Body of pancreas (tissue), 4 donors: ENCODE measurements at regions not wholly inside any gene's neighbourhood (a gene's known extent, or its start where the extent isn't known, plus 50 kb on each side); places are given as distances from the start of the nearest gene placed in this dataset.

Experiments used
- ATAC-seq: fragments of 150-250 bp; one replicate; pipeline ENCODE4 v1.9.1; 2016
- DNase-seq, 4 donors: peaks; one replicate each; pipeline ENCODE4 v3.0.0-alpha.2; 2019
- H3K27ac ChIP-seq, 4 donors: fragments of 200-600 bp; sonication (generic); 1 replicate in 3 of 4; 2 replicates in 1 of 4; pipeline versions ENCODE4 v1.5.1 to v1.6.1; 2016 to 2019; ENCODE audit warnings: mild to moderate bottlenecking in 1 of 4, mixed read lengths in 1 of 4, moderate library complexity in 1 of 4
- H3K27me3 ChIP-seq, 2 donors: fragments of 200-600 bp; sonication (generic); one replicate each; pipeline ENCODE4 v1.6.0; 2016; ENCODE audit warnings: mild to moderate bottlenecking in 1 of 2
- H3K36me3 ChIP-seq, 2 donors: fragments of 200-600 bp; sonication (generic); replicated peaks in 1 of 2; 2 replicates each; pipeline ENCODE4 v1.5.1; 2016; ENCODE audit warnings: low read depth in 2 of 2; ENCODE audit not compliant: insufficient read depth in 1 of 2
- H3K4me1 ChIP-seq: fragments of 200-600 bp; sonication (generic); one replicate; pipeline ENCODE4 v1.6.0; 2016
- H3K4me3 ChIP-seq, 2 donors: fragments of 200-600 bp; sonication (generic); 1 replicate in 1 of 2; 2 replicates in 1 of 2; pipeline ENCODE4 v1.5.1; 2016 to 2019
- H3K9me3 ChIP-seq, 3 donors: fragments of 200-600 bp; sonication (generic); 1 replicate in 2 of 3; 2 replicates in 1 of 3; pipeline ENCODE4 v1.5.1; 2016
- CTCF ChIP-seq, 7 experiments: fragments of 450-650 bp in 4 of 7; fragments of 200-600 bp in 3 of 7; sonication (generic) in 3 of 7; IDR thresholded peaks; one replicate each; pipeline ENCODE4 v1.5.1; 2016 to 2019; ENCODE audit warnings: antibody characterized with exemption in 7 of 7
- POLR2A ChIP-seq, 3 donors: fragments of 450-650 bp; IDR thresholded peaks; one replicate each; pipeline ENCODE4 v1.6.1; 2016; ENCODE audit warnings: antibody characterized with exemption in 3 of 3, mild to moderate bottlenecking in 2 of 3
- WGBS, 2 donors: methylation state at CpG; one replicate each; pipeline ENCODE4 v1.1.5; 2017; 5-methylcytosine and 5-hydroxymethylcytosine counted together
- intact Hi-C: fragments of 100-400 bp; cut with DNase I; formaldehyde crosslinking; loops from one replicate; pipeline ENCODE4 v1.15.1; 2023

- intact Hi-C loops, result no loop called here
Observed at GRCh38 chr6:1515781-1516180, 93.9 kb upstream of the FOXC1 start.

GRCh38 chr6:1516742-1517520, 92.8 kb upstream of the FOXC1 start:
- intact Hi-C loops, result no loop called here

More at GRCh38 chr6:1515781-1516180, 93.9 kb upstream of the FOXC1 start:
- H3K27me3 ChIP-seq, result no peaks in the 10 kb centered on the region
- DNase-seq (no peak), ATAC-seq (no peak)
- no peaks in the 10 kb centered on the region for H3K4me1 ChIP-seq
- no peak overlapping the region for H3K4me3 ChIP-seq
- TF ChIP-seq POLR2A (IDR thresholded peaks at IDR 0.05) (no peak), CTCF (IDR thresholded peaks at IDR 0.05) (no peak)
- no peak overlapping the region for H3K27ac ChIP-seq
- no peaks in the 10 kb centered on the region for H3K9me3 ChIP-seq
- 87 to 88% methylated on average over 4 of the region's 4 CpGs for WGBS, 2 donors
- no peaks in the 10 kb centered on the region for H3K36me3 ChIP-seq

GRCh38 chr6:1518855-1519254, 90.9 kb upstream of the FOXC1 start:
- Histone ChIP-seq H3K9me3 (no peaks in the 10 kb centered on the region), H3K4me1 (peaks cover 1% of the 10 kb centered on the region), H3K4me3 (no peak overlapping the region), H3K27ac (no peak overlapping the region), H3K27me3 (peaks cover 0 to 13% of the 10 kb centered on the region in 2 donors), H3K36me3 (no peaks in the 10 kb centered on the region)
- 80 to 90% methylated on average over 8 of the region's 8 CpGs for WGBS, 2 donors
- DNase-seq (no peak), ATAC-seq (no peak)
- TF ChIP-seq POLR2A (IDR thresholded peaks at IDR 0.05) (no peak), CTCF (IDR thresholded peaks at IDR 0.05) (no peak)
- intact Hi-C loops, result no loop called here

More at GRCh38 chr6:1516742-1517520, 92.8 kb upstream of the FOXC1 start:
- WGBS, 2 donors, result 60 to 63% methylated on average over 13 to 14 of the region's 14 CpGs
- Histone ChIP-seq H3K9me3 (no peaks in the 10 kb centered on the region), H3K36me3 (no peaks in the 10 kb centered on the region), H3K27ac (no peak overlapping the region), H3K4me3 (no peak overlapping the region), H3K4me1 (no peaks in the 10 kb centered on the region), H3K27me3 (peaks cover 0 to 3% of the 10 kb centered on the region in 2 donors)
- DNase-seq, result no peak
- ATAC-seq, result no peak
- no peak for TF ChIP-seq CTCF (IDR thresholded peaks at IDR 0.05)
- no peak for TF ChIP-seq POLR2A (IDR thresholded peaks at IDR 0.05)

- no peak for ATAC-seq
- no peak for TF ChIP-seq POLR2A (IDR thresholded peaks at IDR 0.05)
- TF ChIP-seq CTCF (IDR thresholded peaks at IDR 0.05), result no peak
- Histone ChIP-seq H3K9me3 (no peaks in the 10 kb centered on the region), H3K4me3 (no peak overlapping the region), H3K36me3 (no peaks in the 10 kb centered on the region), H3K27me3 (peaks cover 0 to 13% of the 10 kb centered on the region in 2 donors), H3K27ac (no peak overlapping the region), H3K4me1 (peaks cover 5% of the 10 kb centered on the region)
- 50 to 60% methylated on average over 4 of the region's 4 CpGs for WGBS, 2 donors
- intact Hi-C loops, result no loop called here
- no peak for DNase-seq
Observed at GRCh38 chr6:1519597-1519996, 90.1 kb upstream of the FOXC1 start.

- Histone ChIP-seq H3K9me3 (no peaks in the 10 kb centered on the region), H3K27ac (no peak overlapping the region), H3K4me3 (no peak overlapping the region), H3K27me3 (peaks cover 0 to 13% of the 10 kb centered on the region in 2 donors), H3K36me3 (no peaks in the 10 kb centered on the region), H3K4me1 (peaks cover 5% of the 10 kb centered on the region)
- ATAC-seq (no peak), DNase-seq (no peak)
- intact Hi-C loops, result no loop called here
- 61 to 72% methylated on average over 6 to 7 of the region's 7 CpGs for WGBS, 2 donors
- no peak for TF ChIP-seq POLR2A (IDR thresholded peaks at IDR 0.05)
- no peak for TF ChIP-seq CTCF (IDR thresholded peaks at IDR 0.05)
Observed at GRCh38 chr6:1522779-1523178, 86.9 kb upstream of the FOXC1 start.
